ENCODE measurements at regions not wholly inside any gene's neighbourhood (a gene's known extent, or its start where the extent isn't known, plus 50 kb on each side); places are given as distances from the start of the nearest gene placed in this dataset.

- Histone ChIP-seq H3K36me3 (ENCODE audit: control insufficient read depth in 2 of 2, extremely low read depth in 1 of 2, insufficient read depth in 2 of 2, low read length in 2 of 2) (no peaks in the 10 kb centered on the region), H3K9ac (ENCODE audit: control insufficient read depth, extremely low read depth, insufficient read depth, low read length) (no peak overlapping the region), H2AFZ (ENCODE audit: control insufficient read depth, low read length) (no peak overlapping the region), H4K20me1 (ENCODE audit: control insufficient read depth, extremely low read depth, insufficient read depth, low read length) (no peaks in the 10 kb centered on the region), H3K4me1 (ENCODE audit: control insufficient read depth, extremely low read depth, insufficient read depth, low read length) (peaks cover 10% of the 10 kb centered on the region), H3K27ac (ENCODE audit: control insufficient read depth, insufficient read depth, low read length) (no peak overlapping the region), H3K9me3 (ENCODE audit: control insufficient read depth, low read depth, low read length) (no peaks in the 10 kb centered on the region), H3K4me2 (ENCODE audit: control insufficient read depth, extremely low read depth, insufficient read depth, low read depth, low read length) (no peak overlapping the region), H3K4me3 (ENCODE audit: control insufficient read depth in 2 of 3, extremely low read depth in 1 of 3, insufficient read depth in 2 of 3, low read depth in 1 of 3, low read length in 3 of 3) (no peak overlapping the region), H3K27me3 (ENCODE audit: control insufficient read depth, extremely low read depth, insufficient read depth, low read length) (no peaks in the 10 kb centered on the region), H3K9me1 (ENCODE audit: control insufficient read depth, extremely low read depth, insufficient read depth, low read length) (no peaks in the 10 kb centered on the region), H3K79me2 (ENCODE audit: control insufficient read depth, insufficient read depth, low read length) (no peaks in the 10 kb centered on the region)
- no peak for TF ChIP-seq EZH2 (IDR thresholded peaks at IDR 0.05; ENCODE audit: low read length)
- TF ChIP-seq CTCF (optimal IDR thresholded peaks at IDR 0.05 in 1 of 3, IDR thresholded peaks at IDR 0.05 in 1 of 3, conservative IDR thresholded peaks at IDR 0.05 in 1 of 3; ENCODE audit: extremely low read depth in 1 of 3, insufficient read depth in 2 of 3, low read length in 3 of 3), result no peak
- DNase-seq (ENCODE audit: low read depth, low spot score) (no peak), FAIRE-seq (no peak)
- dilution Hi-C loops (cut with MboI; ENCODE audit: extremely low pct_ligation_motif_present, low sequenced_read_pairs), result loop anchor here (25.0 kb wide), 1 partner anchor 158 kb away; the partner anchor contains the start of genes SSTR4 and THBD
These were observed 109.5 kb upstream of the CD93 start for GRCh38 chr20:23195636-23196035.

GRCh38 chr20:23193801-23194384, 107.8 kb upstream of the CD93 start:
- Histone ChIP-seq H2AFZ (ENCODE audit: control insufficient read depth, low read length) (peak overlapping the region; percentile 2), H3K4me1 (ENCODE audit: control insufficient read depth, extremely low read depth, insufficient read depth, low read length) (peaks cover 10% of the 10 kb centered on the region), H3K9ac (ENCODE audit: control insufficient read depth, extremely low read depth, insufficient read depth, low read length) (no peak overlapping the region), H3K36me3 (ENCODE audit: control insufficient read depth in 2 of 2, extremely low read depth in 1 of 2, insufficient read depth in 2 of 2, low read length in 2 of 2) (no peaks in the 10 kb centered on the region), H3K27me3 (ENCODE audit: control insufficient read depth, extremely low read depth, insufficient read depth, low read length) (no peaks in the 10 kb centered on the region), H3K4me2 (ENCODE audit: control insufficient read depth, extremely low read depth, insufficient read depth, low read depth, low read length) (peak overlapping the region; percentile 17), H3K79me2 (ENCODE audit: control insufficient read depth, insufficient read depth, low read length) (no peaks in the 10 kb centered on the region), H3K9me3 (ENCODE audit: control insufficient read depth, low read depth, low read length) (no peaks in the 10 kb centered on the region), H3K9me1 (ENCODE audit: control insufficient read depth, extremely low read depth, insufficient read depth, low read length) (no peaks in the 10 kb centered on the region), H4K20me1 (ENCODE audit: control insufficient read depth, extremely low read depth, insufficient read depth, low read length) (no peaks in the 10 kb centered on the region), H3K4me3 (ENCODE audit: control insufficient read depth in 2 of 3, extremely low read depth in 1 of 3, insufficient read depth in 2 of 3, low read depth in 1 of 3, low read length in 3 of 3) (no peak overlapping the region), H3K27ac (ENCODE audit: control insufficient read depth, insufficient read depth, low read length) (no peak overlapping the region)
- dilution Hi-C loops (cut with MboI; ENCODE audit: extremely low pct_ligation_motif_present, low sequenced_read_pairs), result loop anchor here (25.0 kb wide), 1 partner anchor 157 kb away; the partner anchor contains the start of genes SSTR4 and THBD
- FAIRE-seq (peak; percentile 65), DNase-seq (ENCODE audit: low read depth, low spot score) (peak; percentile 17)
- TF ChIP-seq EZH2 (IDR thresholded peaks at IDR 0.05; ENCODE audit: low read length) (no peak), CTCF (optimal IDR thresholded peaks at IDR 0.05 in 1 of 3, IDR thresholded peaks at IDR 0.05 in 1 of 3, conservative IDR thresholded peaks at IDR 0.05 in 1 of 3; ENCODE audit: extremely low read depth in 1 of 3, insufficient read depth in 2 of 3, low read length in 3 of 3) (no peak)

All from keratinocyte (primary cell).